ENCODE measurements at regions not wholly inside any gene's neighbourhood (a gene's known extent, or its start where the extent isn't known, plus 50 kb on each side); places are given as distances from the start of the nearest gene placed in this dataset.
"Not testable (repeated sequence)": the region's sequence is repeated elsewhere in the genome, so short reads cannot be mapped to it uniquely, and the experiment has no call there.

DNA sequence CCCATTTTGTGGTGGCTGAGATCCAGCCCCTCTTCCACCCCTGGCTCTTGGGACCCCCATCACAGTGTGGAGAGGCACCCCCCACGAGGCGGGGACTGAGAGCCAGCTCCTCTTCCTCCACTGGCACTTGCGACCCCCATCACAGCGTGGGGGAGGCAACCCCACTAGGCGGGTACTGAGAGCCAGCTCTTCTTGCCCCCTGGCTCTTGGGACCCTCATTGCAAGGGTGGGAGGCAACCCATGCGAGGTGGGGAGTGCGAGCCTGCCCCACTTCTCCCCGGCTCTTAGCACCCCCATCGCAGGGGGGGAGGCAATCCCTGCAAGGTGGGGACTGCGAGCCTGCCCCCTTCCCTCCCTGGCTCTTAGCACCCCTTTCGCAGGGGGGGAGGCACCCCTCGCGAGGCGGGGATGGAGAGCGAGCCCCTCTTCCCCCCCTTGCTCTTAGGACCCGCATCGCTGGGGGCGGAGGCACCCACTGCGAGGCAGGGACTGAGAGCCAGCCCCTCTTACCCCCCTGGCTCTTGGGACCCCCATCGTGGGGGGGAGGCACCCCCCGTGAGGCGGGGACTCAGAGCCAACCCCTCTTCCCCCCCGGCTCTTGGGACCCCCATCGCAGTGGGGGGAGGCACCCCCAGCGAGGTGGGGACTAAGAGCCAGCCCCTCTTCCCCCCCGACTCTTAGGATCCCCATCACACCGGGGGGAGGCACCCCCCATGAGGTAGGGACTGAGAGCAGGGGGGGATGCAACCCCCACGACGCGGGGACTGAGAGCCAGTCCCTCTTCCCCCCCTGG is 364.6 kb upstream of the SPRY2 start:
- no peak overlapping the region for H3K4me3 ChIP-seq
- DNase-seq (no peak), ATAC-seq (no peak)

DNA sequence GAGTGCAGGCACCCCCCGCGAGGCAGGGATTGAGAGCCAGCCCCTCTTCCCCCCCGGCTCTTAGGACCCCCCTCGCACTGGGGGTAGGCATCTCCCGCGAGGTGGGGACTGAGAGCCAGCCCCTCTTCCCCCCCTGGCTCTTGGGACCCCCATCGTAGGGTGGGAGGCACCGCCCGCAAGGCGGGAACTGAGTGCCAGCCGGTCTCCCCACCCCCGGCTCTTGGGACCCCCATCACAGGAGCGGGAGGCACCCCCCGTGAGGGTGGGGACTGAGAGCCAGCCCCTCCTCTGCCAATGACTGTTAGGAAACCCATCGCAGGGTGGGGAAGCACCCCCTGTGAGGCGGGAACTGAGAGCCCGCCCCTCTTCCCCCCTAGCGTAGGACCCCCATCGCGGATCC is 363.4 kb upstream of the SPRY2 start:
- ATAC-seq (no peak), DNase-seq (no peak)
- TF ChIP-seq, protein P1, sequence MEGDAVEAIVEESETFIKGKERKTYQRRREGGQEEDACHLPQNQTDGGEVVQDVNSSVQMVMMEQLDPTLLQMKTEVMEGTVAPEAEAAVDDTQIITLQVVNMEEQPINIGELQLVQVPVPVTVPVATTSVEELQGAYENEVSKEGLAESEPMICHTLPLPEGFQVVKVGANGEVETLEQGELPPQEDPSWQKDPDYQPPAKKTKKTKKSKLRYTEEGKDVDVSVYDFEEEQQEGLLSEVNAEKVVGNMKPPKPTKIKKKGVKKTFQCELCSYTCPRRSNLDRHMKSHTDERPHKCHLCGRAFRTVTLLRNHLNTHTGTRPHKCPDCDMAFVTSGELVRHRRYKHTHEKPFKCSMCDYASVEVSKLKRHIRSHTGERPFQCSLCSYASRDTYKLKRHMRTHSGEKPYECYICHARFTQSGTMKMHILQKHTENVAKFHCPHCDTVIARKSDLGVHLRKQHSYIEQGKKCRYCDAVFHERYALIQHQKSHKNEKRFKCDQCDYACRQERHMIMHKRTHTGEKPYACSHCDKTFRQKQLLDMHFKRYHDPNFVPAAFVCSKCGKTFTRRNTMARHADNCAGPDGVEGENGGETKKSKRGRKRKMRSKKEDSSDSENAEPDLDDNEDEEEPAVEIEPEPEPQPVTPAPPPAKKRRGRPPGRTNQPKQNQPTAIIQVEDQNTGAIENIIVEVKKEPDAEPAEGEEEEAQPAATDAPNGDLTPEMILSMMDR (IDR thresholded peaks at IDR 0.05), result no peak
- Histone ChIP-seq H3K36me3 (ENCODE audit: low read depth) (no peaks in the 10 kb centered on the region), H3K9me3 (peaks cover 26% of the 10 kb centered on the region), H3K4me1 (ENCODE audit: low read depth) (no peaks in the 10 kb centered on the region), H3K4me3 (no peak overlapping the region)
- intact Hi-C loops (cut with DNase I, micrococcal nuclease), result no loop called here

More for the DNA sequence above, 364.6 kb upstream of the SPRY2 start:
- intact Hi-C loops (cut with DNase I, micrococcal nuclease), result no loop called here
- H3K4me1 ChIP-seq (ENCODE audit: low read depth), result no peaks in the 10 kb centered on the region
- TF ChIP-seq, protein P1 (IDR thresholded peaks at IDR 0.05), result no peak
- H3K36me3 ChIP-seq (ENCODE audit: low read depth), result no peaks in the 10 kb centered on the region
- H3K9me3 ChIP-seq, result peaks cover 21% of the 10 kb centered on the region

GRCh38 chr13:80695841-80696240 is 354.9 kb upstream of the SPRY2 start:
- no peaks in the 10 kb centered on the region for H3K36me3 ChIP-seq (ENCODE audit: low read depth)
- DNase-seq, result no peak
- no peak for ATAC-seq
- H3K4me3 ChIP-seq, result no peak overlapping the region
- peaks cover 11% of the 10 kb centered on the region for H3K9me3 ChIP-seq
- TF ChIP-seq, protein P1 (IDR thresholded peaks at IDR 0.05), result no peak
- intact Hi-C loops (cut with DNase I, micrococcal nuclease), result no loop called here
- H3K4me1 ChIP-seq (ENCODE audit: low read depth), result no peaks in the 10 kb centered on the region

- ATAC-seq; H3K36me3 ChIP-seq (ENCODE audit: low read depth); H3K9me3 ChIP-seq; H3K4me1 ChIP-seq (ENCODE audit: low read depth); H3K4me3 ChIP-seq; DNase-seq; intact Hi-C loops (cut with DNase I, micrococcal nuclease): not testable (repeated sequence)
Measured at GRCh38 chr13:80691814-80692213, 350.9 kb upstream of the SPRY2 start.

DNA sequence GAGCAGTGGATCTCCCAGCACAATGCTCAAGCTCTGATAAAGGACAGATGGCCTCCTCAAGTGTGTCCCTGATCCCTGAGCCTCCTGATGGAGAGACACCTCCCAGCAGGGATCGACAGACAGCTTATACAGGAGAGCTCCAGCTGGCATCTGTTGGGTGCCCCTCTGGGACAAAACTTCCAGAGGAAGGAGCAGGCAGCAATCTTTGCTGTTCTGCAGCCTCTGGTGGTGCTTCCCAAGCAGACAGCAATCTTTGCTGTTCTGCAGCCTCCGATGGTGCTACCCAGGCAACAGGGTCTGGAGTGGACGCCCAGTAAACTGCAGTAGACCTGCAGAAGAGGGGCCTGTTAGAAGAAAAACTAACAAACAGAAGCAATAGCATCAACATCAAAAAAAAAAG is 349.3 kb upstream of the SPRY2 start:
- DNase-seq (no peak), ATAC-seq (no peak)
- Histone ChIP-seq H3K9me3 (peaks cover 5% of the 10 kb centered on the region), H3K36me3 (ENCODE audit: low read depth) (no peaks in the 10 kb centered on the region), H3K4me1 (ENCODE audit: low read depth) (no peaks in the 10 kb centered on the region), H3K4me3 (no peak overlapping the region)
- TF ChIP-seq, protein P1 (IDR thresholded peaks at IDR 0.05), result no peak
- intact Hi-C loops (cut with DNase I, micrococcal nuclease), result no loop called here

DNA sequence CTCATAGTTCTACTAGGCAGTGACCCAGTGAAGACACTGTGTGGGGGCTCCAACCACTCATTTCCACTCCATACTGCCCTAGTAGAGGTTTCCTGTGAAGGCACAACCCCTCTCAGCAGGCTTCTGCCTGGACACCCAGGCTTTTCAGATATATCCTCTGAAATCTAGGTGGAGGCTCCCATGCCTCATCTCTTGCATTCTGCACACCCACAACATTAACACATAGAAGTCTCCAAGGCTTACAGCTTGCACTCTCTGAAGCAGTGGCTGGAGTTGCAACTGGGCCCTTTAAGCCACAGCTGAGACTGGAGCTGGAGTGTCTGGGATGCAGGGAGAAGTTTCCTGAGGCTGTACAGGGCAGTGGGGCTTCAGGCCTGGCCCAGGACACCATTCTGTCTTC is 347.7 kb upstream of the SPRY2 start:
- intact Hi-C loops (cut with DNase I, micrococcal nuclease), result no loop called here
- DNase-seq (no peak), ATAC-seq (no peak)
- H3K4me1 ChIP-seq (ENCODE audit: low read depth), result no peaks in the 10 kb centered on the region
- peaks cover 5% of the 10 kb centered on the region for H3K9me3 ChIP-seq
- H3K36me3 ChIP-seq (ENCODE audit: low read depth), result no peaks in the 10 kb centered on the region
- TF ChIP-seq, protein P1 (IDR thresholded peaks at IDR 0.05), result no peak
- no peak overlapping the region for H3K4me3 ChIP-seq

All from mucosa of descending colon (tissue), 3 donors.